KOPT-K1 (cell line): ENCODE measurements at regions not wholly inside any gene's neighbourhood (a gene's known extent, or its start where the extent isn't known, plus 50 kb on each side); places are given as distances from the start of the nearest gene placed in this dataset.
"Not testable (repeated sequence)": the region's sequence is repeated elsewhere in the genome, so short reads cannot be mapped to it uniquely, and the experiment has no call there.

Experiments
- H3K27ac ChIP-seq: fragments of 200-600 bp; sonication (generic); 2 replicates; pipeline ENCODE4 v1.5.1; 2016; ENCODE audit warnings: antibody characterized with exemption, mild to moderate bottlenecking, low read depth, low read length; ENCODE audit not compliant: poor library complexity, severe bottlenecking
- H3K36me3 ChIP-seq: fragments of 200-600 bp; sonication (generic); 2 replicates; pipeline ENCODE4 v1.5.1; 2017; ENCODE audit warnings: antibody characterized with exemption, mild to moderate bottlenecking, low read length, moderate library complexity; ENCODE audit not compliant: insufficient read depth
- H3K9me3 ChIP-seq: fragments of 200-600 bp; sonication (generic); 2 replicates; pipeline ENCODE4 v1.5.1; 2017; ENCODE audit warnings: antibody characterized with exemption, low read length, mild to moderate bottlenecking; ENCODE audit not compliant: insufficient read depth, poor library complexity, severe bottlenecking

DNA sequence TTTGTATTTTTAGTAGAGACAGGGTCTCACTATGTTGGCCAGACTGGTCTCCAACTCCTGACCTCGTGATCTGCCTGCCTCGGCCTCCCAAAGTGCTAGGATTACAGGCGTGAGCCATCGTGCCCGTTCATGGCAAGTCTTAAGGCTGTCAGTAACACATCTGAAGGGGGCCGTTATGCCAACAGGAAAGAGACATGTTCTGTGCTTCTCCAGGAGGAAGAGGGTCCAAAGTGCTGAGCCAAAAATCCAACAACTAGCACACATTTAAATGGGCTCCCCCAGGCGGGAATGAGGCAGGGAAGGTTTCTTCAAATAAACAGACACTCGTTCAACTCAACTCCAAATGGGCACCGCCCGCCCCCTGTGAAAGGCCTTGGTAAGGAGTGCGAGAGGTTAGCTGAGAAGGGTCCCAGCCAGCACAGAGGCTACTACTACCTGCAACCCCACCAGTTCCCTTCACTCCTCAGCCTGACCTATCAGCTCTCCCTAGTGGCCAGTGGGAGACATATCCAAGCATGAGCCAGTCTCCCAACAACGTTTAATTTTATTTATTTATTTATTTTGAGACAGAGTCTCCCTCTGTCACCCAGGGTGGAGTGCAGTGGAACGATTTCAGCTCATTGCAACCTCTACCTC lies 84.1 kb upstream of the DMRT1 start:
- Histone ChIP-seq H3K9me3 (no peaks in the 10 kb centered on the region), H3K36me3 (no peaks in the 10 kb centered on the region), H3K27ac (no peak overlapping the region)

DNA sequence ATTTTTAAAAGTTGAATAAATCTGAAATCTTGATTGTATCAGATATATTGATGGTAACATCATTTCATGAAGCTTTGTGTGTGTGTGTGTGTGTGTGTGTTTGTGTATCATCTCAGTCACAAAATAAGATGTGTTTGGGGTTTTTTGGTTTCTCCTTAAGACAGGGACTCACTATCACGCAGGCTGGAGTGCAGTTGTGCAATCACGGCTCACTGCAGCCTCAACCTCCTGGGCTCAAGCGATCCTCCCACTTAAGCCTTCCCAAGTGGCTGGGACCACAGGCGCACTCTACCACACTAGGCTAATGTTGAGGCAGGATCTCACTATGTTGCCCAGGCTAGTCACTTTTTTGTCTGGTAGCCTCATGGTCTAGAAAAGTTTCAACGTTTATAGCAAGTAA lies 83.4 kb upstream of the DMRT1 start:
- Histone ChIP-seq H3K36me3 (no peaks in the 10 kb centered on the region), H3K27ac (no peak overlapping the region), H3K9me3 (no peaks in the 10 kb centered on the region)

DNA sequence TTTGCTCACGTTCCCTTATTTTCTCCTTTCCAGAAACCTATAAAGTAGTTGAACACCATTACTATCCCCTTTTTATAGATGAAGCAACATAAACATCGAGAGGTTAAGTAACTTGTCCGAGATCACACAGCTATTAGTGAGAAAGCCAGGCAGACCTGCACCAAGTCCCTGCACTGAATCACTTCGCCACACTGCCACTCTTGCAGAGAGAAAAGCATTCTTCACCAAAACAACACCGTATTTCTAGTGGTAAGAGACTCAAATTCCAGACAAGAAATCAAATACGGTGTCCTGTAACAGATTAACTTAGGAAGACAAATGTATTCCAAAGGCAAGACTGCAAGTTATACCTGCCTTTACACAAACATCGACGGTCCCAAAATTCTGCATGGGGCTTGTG lies 82.0 kb upstream of the DMRT1 start:
- Histone ChIP-seq H3K9me3 (no peaks in the 10 kb centered on the region), H3K27ac (no peak overlapping the region), H3K36me3 (no peaks in the 10 kb centered on the region)

DNA sequence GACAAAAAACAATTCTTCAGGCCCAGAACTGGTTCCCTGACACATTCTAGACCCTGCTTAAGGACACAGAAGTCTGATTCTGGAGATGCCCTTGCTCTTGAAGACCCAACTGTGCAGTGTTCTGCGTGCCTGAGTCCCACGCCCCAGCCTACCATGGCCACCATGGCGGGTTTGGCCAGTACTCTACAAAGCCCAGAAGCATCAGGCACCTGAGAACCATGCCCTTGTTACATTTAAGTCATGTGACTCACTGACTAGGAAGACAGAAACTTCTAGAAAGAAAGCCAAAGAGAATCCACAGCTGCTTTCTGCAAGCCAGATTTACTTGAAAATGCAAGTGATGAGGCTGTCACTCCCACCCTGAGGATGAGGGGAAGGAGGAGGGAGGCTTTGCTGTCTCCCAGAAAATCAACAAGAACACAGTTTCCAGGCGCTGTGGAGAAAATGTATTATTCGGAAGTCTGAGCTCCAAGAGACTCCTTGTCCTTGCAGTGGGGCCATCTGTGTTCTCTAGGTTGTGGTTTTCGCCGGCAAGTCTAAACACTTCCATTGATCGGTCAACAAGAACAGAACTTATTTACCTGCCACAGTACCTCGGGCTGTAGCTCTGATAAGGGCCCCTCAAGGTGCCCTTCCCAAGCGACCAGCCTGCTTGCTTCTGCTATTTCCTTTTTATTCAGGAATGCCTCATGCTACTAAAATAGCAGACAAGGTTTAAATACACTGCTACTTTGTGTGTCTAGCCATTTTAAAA lies 81.3 kb upstream of the DMRT1 start:
- Histone ChIP-seq H3K27ac (no peak overlapping the region), H3K36me3 (no peaks in the 10 kb centered on the region), H3K9me3 (no peaks in the 10 kb centered on the region)

DNA sequence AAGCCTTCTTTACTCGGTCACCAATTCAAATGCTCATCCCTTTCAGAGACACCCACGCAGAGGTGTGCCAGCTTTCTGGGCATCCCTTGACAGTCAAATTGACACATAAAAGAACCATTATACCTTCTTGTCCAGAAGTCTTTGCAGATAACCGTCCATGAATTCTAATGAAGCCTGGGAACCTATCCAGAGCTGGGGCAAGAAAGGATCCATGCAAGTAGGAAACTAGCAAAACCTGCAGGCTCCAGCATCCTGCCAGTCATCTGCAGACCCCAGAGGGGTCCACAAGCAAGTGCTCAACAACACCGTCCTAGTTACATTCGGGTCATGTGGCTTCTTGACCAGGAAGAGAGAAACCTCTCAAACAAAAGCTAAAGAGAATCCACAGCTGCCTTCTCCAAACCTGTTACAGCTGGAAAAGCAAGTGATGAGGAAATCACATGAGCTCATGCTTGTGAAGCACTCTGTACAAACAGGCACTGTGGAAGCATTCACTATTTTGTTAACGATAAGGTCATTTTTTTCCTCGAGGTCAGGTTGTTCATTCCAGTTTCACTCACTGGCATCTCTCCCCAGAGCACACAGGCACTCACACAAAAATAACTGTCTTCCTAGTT lies 80.2 kb upstream of the DMRT1 start:
- Histone ChIP-seq H3K9me3 (no peaks in the 10 kb centered on the region), H3K27ac (no peak overlapping the region), H3K36me3 (no peaks in the 10 kb centered on the region)

DNA sequence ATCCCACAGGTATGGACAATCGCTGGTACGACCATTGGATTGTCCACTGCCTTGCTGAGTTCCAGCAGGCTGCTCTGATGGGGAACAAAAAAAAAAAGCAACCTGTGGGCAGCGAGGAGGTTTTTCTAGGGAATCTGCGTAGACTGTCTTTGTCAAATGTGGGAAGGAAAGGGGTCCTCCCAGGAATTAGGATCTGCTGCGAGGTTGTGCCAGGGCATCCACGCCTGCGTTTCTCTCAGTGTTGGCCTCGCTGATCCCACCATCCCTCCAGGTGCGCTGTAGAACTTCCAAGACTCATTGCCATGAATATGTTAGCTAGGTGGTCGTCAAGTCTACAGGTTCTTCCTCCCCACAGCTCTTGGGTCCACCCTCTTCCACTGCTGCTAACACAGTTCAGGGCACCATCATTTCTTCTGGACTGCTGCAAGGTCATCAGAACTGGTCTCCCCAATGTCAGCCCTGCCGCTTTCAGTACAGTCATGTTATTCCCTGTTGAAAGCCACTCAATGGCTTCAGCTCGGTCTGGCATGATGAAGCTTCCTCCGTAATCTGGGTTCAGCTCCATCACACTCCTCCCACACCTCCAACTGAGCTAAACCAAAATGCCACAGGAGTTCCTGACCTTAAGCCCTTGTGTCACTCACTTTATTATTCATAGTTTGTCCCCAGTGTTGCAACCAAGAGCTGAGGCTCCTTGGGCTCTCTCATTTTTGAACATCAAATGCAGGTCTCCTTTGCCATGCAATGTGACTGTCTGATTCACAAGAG lies 79.5 kb upstream of the DMRT1 start:
- Histone ChIP-seq H3K36me3 (no peaks in the 10 kb centered on the region), H3K9me3 (no peaks in the 10 kb centered on the region), H3K27ac (no peak overlapping the region)

DNA sequence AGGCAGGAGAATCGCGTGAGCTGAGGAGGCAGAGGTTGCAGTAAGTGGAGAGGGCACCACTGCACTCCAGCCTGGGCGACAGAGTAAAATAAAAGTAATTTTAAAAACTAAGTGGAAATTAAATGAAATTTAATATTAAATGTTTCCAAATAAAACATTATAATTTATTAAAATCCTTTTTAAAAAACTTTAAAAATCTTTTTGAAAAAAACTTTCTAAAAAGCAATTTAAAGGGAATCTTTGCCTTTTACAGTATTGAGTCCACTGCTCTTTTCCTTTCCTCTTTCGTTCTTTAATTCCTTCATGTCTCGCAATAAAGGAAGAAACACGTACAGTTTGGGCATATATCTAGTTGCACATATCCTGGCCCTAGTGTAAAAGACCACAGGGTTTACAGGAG lies 77.8 kb upstream of the DMRT1 start:
- Histone ChIP-seq H3K36me3 (no peaks in the 10 kb centered on the region), H3K27ac (no peak overlapping the region), H3K9me3 (no peaks in the 10 kb centered on the region)

DNA sequence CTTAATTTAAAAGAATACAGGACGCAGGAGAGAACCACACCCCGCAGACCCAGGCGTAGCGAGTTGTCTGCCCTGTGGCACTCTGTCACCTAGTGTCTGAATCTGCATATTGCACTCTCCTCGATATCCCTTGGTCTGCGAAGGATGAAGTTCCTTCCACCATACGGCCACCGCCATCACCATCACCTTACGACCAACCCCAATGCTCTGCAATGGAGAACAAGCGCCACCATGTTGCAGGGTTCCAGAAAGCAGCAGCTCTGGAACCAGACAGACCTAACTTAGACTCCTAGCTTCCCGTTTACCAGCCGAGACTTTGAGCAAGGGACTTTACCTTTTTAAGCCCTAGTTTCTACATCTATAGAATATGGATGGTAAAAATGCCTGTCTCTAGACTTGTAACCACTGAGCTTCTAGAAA lies 77.4 kb upstream of the DMRT1 start:
- no peaks in the 10 kb centered on the region for H3K36me3 ChIP-seq
- H3K27ac ChIP-seq = no peak overlapping the region
- no peaks in the 10 kb centered on the region for H3K9me3 ChIP-seq

DNA sequence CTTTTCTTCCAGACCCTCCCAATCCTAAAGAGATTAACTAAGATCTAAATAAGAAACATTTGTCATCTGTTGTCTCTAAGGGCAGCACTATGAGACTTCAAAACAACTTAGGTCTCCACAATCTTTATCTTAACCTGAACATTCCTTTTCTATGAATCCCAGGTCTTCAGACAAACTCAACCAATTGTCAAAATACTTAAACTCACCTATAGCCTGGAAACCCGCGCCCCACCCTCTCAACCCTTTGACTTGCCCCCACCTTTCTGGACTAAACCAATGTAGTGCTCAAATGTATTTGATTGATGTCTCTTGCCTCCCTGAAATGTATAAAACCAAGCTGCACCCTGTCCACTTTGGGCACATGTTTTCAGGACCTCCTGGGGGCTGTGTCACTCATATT lies 76.5 kb upstream of the DMRT1 start:
- H3K27ac ChIP-seq = no peak overlapping the region
- H3K36me3 ChIP-seq = no peaks in the 10 kb centered on the region
- H3K9me3 ChIP-seq = no peaks in the 10 kb centered on the region

DNA sequence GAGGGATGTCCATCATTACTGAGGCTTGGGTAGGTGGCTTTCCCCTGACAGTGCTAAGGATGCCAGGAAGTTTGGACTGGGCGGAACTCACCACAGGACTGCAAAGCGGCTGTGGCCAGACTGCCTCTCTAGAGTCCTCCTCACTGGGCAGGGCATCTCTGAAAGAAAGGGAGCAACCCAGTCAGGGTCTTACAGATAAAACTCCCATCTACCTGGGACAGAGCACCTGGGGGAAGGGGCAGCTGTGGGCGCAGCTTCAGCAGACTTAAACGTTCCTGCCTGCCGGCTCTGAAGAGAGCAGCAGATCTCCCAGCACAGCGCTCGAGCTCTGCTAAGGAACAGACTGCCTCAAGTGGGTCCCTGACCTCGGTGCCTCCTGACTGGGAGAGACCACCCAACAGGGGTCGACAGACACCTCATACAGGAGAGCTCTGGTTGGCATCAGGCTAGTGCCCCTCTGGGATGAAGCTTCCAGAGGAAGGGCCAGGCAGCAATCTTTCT lies 74.4 kb upstream of the DMRT1 start:
- H3K9me3 ChIP-seq, H3K27ac ChIP-seq, H3K36me3 ChIP-seq: not testable (repeated sequence)

DNA sequence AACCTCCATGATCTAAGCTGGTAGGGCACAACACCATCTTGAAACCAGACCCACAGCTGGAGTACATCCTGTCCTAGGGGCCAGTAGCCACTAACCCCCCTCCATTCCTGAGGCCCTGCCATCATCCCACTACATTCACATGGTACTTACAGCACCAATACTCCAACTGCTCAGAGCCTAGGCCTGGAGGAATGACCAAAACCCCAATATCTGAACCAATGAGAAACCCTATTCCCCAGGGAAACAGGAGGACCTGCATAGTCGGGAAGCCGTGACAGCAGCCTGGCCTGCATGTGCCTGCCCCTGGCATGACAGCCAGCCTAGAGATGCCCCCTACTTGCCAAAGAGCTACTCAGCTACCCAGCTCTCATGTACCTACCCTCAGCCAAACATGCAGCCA lies 65.4 kb upstream of the DMRT1 start:
- Histone ChIP-seq H3K27ac (no peak overlapping the region), H3K9me3 (peaks cover 7% of the 10 kb centered on the region), H3K36me3 (no peaks in the 10 kb centered on the region)

DNA sequence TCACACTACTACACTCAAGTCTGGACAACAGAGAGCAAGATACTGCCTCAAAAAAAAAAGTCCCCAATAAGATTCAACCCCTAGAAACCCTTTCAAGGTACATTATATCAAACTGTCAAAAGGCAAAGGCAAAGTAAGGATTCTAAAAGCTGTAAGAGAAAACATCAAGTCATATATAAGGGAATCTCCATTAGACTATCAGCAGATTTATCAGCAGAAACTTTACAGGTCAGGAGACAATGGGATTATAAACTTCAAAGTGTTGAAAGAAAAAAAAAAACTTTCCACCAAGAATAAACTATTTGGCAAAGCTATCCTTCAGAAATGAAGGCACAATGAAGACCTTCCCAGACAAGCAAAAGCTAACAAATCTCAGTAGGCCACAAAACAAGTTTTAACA lies 63.5 kb upstream of the DMRT1 start:
- no peaks in the 10 kb centered on the region for H3K36me3 ChIP-seq
- H3K9me3 ChIP-seq = peaks cover 7% of the 10 kb centered on the region
- no peak overlapping the region for H3K27ac ChIP-seq

DNA sequence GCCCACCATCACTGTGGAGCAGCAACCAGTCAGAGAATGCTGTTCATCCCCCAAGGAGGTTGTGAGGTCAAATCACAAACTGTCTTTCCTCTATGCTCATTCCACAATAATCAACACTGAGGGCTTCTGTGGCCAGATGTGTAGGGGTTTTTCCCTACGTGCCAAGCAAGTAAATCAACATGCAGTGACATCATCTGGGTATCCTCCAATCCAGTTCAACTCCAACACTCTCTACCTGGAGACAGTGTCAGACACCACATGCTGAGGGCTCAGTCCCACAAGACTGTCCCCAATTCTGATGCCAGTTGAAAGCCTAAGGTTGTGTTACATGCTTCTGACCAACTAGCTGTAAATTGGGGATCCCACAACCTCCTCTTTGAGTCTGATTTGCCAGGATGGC lies 57.3 kb upstream of the DMRT1 start:
- no peaks in the 10 kb centered on the region for H3K36me3 ChIP-seq
- H3K9me3 ChIP-seq = no peaks in the 10 kb centered on the region
- no peak overlapping the region for H3K27ac ChIP-seq

DNA sequence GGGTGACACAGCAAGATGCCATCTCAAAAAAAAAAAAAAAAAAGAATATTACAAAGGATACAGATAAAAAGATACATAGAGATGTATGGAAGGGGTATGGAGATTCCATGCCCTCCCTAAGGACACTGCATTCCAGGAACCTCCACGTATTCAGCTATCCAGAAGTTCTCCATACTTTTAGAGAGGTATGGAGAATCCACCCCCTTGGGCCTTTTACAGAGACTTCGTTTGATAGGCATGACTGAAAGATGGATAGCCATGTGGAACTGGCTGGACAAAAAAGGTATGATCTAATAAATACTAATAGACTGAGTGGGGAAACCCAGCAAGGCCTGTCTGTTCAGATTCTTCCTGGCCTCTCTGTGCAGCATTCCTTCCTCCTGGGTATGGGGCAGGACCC lies 56.6 kb upstream of the DMRT1 start:
- no peaks in the 10 kb centered on the region for H3K9me3 ChIP-seq

DNA sequence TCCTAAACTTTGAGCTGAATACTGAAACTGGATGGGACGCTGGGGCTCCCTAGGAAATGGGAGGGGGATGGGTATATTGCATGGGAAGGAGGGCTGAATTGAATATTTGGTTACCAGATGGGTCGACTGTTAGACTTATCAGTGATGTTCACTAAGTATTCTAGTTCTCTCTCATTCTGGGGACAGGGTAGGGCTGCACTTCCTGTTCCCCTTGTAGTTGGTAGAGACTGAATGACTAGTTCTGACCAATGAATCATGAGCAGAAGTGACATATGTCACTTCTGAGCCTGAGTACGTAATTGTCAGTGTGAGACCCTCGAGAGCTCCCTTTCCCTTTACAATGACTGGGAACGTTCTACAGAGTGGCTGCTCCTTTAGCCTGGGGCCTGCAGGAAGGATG lies 55.5 kb upstream of the DMRT1 start:
- no peak overlapping the region for H3K27ac ChIP-seq
- H3K9me3 ChIP-seq = no peaks in the 10 kb centered on the region
- H3K36me3 ChIP-seq = no peaks in the 10 kb centered on the region

More for the DNA sequence above, 56.6 kb upstream of the DMRT1 start:
- Histone ChIP-seq H3K36me3 (no peaks in the 10 kb centered on the region), H3K27ac (no peak overlapping the region)
